ENCODE measurements at regions not wholly inside any gene's neighbourhood (a gene's known extent, or its start where the extent isn't known, plus 50 kb on each side); places are given as distances from the start of the nearest gene placed in this dataset.

DNA sequence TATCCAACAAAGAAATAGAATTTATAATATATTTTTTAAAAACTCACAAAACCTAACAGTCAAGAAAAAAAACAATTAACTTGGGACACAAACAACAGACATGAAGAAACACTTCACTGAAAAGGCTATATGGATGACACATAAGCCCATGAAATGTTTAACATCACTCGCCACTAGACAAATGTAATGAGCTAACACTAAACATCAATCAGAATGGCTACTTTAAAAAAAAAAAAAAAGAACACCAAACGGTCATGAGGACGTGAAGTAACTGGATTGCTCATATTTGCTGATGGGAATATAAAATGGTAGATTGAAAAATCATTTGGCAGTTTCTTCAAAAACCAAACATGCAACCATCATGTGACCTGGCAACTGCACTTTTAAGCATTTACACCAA, 97.3 kb upstream of the RGPD4 start:
- TF ChIP-seq, protein P1, sequence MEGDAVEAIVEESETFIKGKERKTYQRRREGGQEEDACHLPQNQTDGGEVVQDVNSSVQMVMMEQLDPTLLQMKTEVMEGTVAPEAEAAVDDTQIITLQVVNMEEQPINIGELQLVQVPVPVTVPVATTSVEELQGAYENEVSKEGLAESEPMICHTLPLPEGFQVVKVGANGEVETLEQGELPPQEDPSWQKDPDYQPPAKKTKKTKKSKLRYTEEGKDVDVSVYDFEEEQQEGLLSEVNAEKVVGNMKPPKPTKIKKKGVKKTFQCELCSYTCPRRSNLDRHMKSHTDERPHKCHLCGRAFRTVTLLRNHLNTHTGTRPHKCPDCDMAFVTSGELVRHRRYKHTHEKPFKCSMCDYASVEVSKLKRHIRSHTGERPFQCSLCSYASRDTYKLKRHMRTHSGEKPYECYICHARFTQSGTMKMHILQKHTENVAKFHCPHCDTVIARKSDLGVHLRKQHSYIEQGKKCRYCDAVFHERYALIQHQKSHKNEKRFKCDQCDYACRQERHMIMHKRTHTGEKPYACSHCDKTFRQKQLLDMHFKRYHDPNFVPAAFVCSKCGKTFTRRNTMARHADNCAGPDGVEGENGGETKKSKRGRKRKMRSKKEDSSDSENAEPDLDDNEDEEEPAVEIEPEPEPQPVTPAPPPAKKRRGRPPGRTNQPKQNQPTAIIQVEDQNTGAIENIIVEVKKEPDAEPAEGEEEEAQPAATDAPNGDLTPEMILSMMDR (IDR thresholded peaks at IDR 0.05): no peak
- no peak for TF ChIP-seq POLR2A (IDR thresholded peaks at IDR 0.05)
